ENCODE measurements at regions not wholly inside any gene's neighbourhood (a gene's known extent, or its start where the extent isn't known, plus 50 kb on each side); places are given as distances from the start of the nearest gene placed in this dataset.

- Histone ChIP-seq H3K36me3 (ENCODE audit: control insufficient read depth, insufficient read depth, low read length) (no peaks in the 10 kb centered on the region), H3K79me2 (ENCODE audit: control insufficient read depth, insufficient read depth, low read length) (no peaks in the 10 kb centered on the region), H2AFZ (ENCODE audit: low read length) (no peak overlapping the region), H4K20me1 (ENCODE audit: control insufficient read depth, extremely low read depth, insufficient read depth, low read length) (no peaks in the 10 kb centered on the region), H3K27ac (ENCODE audit: insufficient read depth, low read length) (no peak overlapping the region), H3K27me3 (ENCODE audit: control insufficient read depth, insufficient read depth, low read length) (no peaks in the 10 kb centered on the region), H3K4me2 (ENCODE audit: extremely low read depth, insufficient read depth, low read length) (no peak overlapping the region), H3K9ac (ENCODE audit: insufficient read depth, low read length) (no peak overlapping the region), H3K9me3 (ENCODE audit: control insufficient read depth, insufficient read depth, low read depth, low read length) (no peaks in the 10 kb centered on the region), H3K4me1 (ENCODE audit: control insufficient read depth, extremely low read depth, insufficient read depth, low read length) (no peaks in the 10 kb centered on the region), H3K4me3 (replicated peaks in 1 of 4; ENCODE audit: control extremely low read depth in 1 of 4, insufficient read depth in 1 of 4, low read depth in 3 of 4, low read length in 4 of 4) (no peak overlapping the region)
- TF ChIP-seq CTCF (conservative IDR thresholded peaks at IDR 0.05 in 1 of 2, IDR thresholded peaks at IDR 0.05 in 1 of 2; ENCODE audit: low read depth in 1 of 2, low read length in 2 of 2), result no peak
- TF ChIP-seq EZH2 (IDR thresholded peaks at IDR 0.05; ENCODE audit: low read length, missing control alignments), result no peak
- DNase-seq (ENCODE audit: low read depth in 2 of 2), result no peak
Measured at GRCh38 chr6:90932351-90932750, 345.5 kb upstream of the MAP3K7 start.

GRCh38 chr6:90928051-90928450, 341.2 kb upstream of the MAP3K7 start:
- no peaks in the 10 kb centered on the region for H3K36me3 ChIP-seq (ENCODE audit: control insufficient read depth, insufficient read depth, low read length)

GRCh38 chr6:90925726-90926125, 338.9 kb upstream of the MAP3K7 start:
- no peak overlapping the region for H2AFZ ChIP-seq (ENCODE audit: low read length)
- H3K9ac ChIP-seq (ENCODE audit: insufficient read depth, low read length), result no peak overlapping the region
- H3K4me1 ChIP-seq (ENCODE audit: control insufficient read depth, extremely low read depth, insufficient read depth, low read length), result no peaks in the 10 kb centered on the region
- H3K27me3 ChIP-seq (ENCODE audit: control insufficient read depth, insufficient read depth, low read length), result no peaks in the 10 kb centered on the region
- H3K79me2 ChIP-seq (ENCODE audit: control insufficient read depth, insufficient read depth, low read length), result no peaks in the 10 kb centered on the region
- H3K4me2 ChIP-seq (ENCODE audit: extremely low read depth, insufficient read depth, low read length), result no peak overlapping the region
- no peak overlapping the region for H3K27ac ChIP-seq (ENCODE audit: insufficient read depth, low read length)
- no peak for DNase-seq (ENCODE audit: low read depth in 2 of 2)
- no peak for TF ChIP-seq EZH2 (IDR thresholded peaks at IDR 0.05; ENCODE audit: low read length, missing control alignments)
- TF ChIP-seq CTCF (conservative IDR thresholded peaks at IDR 0.05 in 1 of 2, IDR thresholded peaks at IDR 0.05 in 1 of 2; ENCODE audit: low read depth in 1 of 2, low read length in 2 of 2), result no peak
- H3K4me3 ChIP-seq (replicated peaks in 1 of 4; ENCODE audit: control extremely low read depth in 1 of 4, insufficient read depth in 1 of 4, low read depth in 3 of 4, low read length in 4 of 4), result no peak overlapping the region
- no peaks in the 10 kb centered on the region for H3K9me3 ChIP-seq (ENCODE audit: control insufficient read depth, insufficient read depth, low read depth, low read length)
- no peaks in the 10 kb centered on the region for H4K20me1 ChIP-seq (ENCODE audit: control insufficient read depth, extremely low read depth, insufficient read depth, low read length)
- no peaks in the 10 kb centered on the region for H3K36me3 ChIP-seq (ENCODE audit: control insufficient read depth, insufficient read depth, low read length)

More at GRCh38 chr6:90928051-90928450, 341.2 kb upstream of the MAP3K7 start:
- Histone ChIP-seq H3K9me3 (ENCODE audit: control insufficient read depth, insufficient read depth, low read depth, low read length) (no peaks in the 10 kb centered on the region), H3K4me1 (ENCODE audit: control insufficient read depth, extremely low read depth, insufficient read depth, low read length) (no peaks in the 10 kb centered on the region), H3K9ac (ENCODE audit: insufficient read depth, low read length) (no peak overlapping the region), H3K27ac (ENCODE audit: insufficient read depth, low read length) (no peak overlapping the region), H4K20me1 (ENCODE audit: control insufficient read depth, extremely low read depth, insufficient read depth, low read length) (no peaks in the 10 kb centered on the region), H3K27me3 (ENCODE audit: control insufficient read depth, insufficient read depth, low read length) (no peaks in the 10 kb centered on the region), H3K4me2 (ENCODE audit: extremely low read depth, insufficient read depth, low read length) (no peak overlapping the region), H3K4me3 (replicated peaks in 1 of 4; ENCODE audit: control extremely low read depth in 1 of 4, insufficient read depth in 1 of 4, low read depth in 3 of 4, low read length in 4 of 4) (no peak overlapping the region), H2AFZ (ENCODE audit: low read length) (no peak overlapping the region), H3K79me2 (ENCODE audit: control insufficient read depth, insufficient read depth, low read length) (no peaks in the 10 kb centered on the region)
- TF ChIP-seq CTCF (conservative IDR thresholded peaks at IDR 0.05 in 1 of 2, IDR thresholded peaks at IDR 0.05 in 1 of 2; ENCODE audit: low read depth in 1 of 2, low read length in 2 of 2) (no peak), EZH2 (IDR thresholded peaks at IDR 0.05; ENCODE audit: low read length, missing control alignments) (no peak)
- DNase-seq (ENCODE audit: low read depth in 2 of 2), result no peak

Data from fibroblast of lung (primary cell).